HepG2 (cell line): ENCODE measurements at regions not wholly inside any gene's neighbourhood (a gene's known extent, or its start where the extent isn't known, plus 50 kb on each side); places are given as distances from the start of the nearest gene placed in this dataset.

Experiments
- ASH2L ChIP-seq: fragments of 300-600, 200-600 bp; sonication (generic); IDR thresholded peaks from 2 replicates; pipeline ENCODE4 v1.7.0; 2017; ENCODE audit warnings: low read depth, mild to moderate bottlenecking, moderate library complexity, mixed read lengths, low read length; ENCODE audit not compliant: insufficient read length
- CREM ChIP-seq, 2 experiments: sonication (generic) in 1 of 2; formaldehyde crosslinking in 1 of 2; IDR thresholded peaks; 2 replicates each; pipeline versions ENCODE4 v1.4.0 to v1.6.1; 2016 to 2020; ENCODE audit warnings: antibody characterized with exemption in 1 of 2, mild to moderate bottlenecking in 1 of 2, missing genetic modification reagents in 1 of 2
- HDAC2 ChIP-seq: sonication (generic); formaldehyde crosslinking; IDR thresholded peaks from 2 replicates; pipeline ENCODE4 v1.4.0; 2020; ENCODE audit warnings: missing genetic modification reagents
- HOXA3 ChIP-seq: sonication (generic); formaldehyde crosslinking; IDR thresholded peaks from 2 replicates; pipeline ENCODE4 v1.5.0; 2020; ENCODE audit warnings: missing genetic modification reagents
- MXI1 ChIP-seq: IDR thresholded peaks from 3 replicates; pipeline ENCODE4 v1.6.1; 2012; ENCODE audit warnings: low read depth, low read length, inconsistent platforms, borderline replicate concordance
- NFIC ChIP-seq: IDR thresholded peaks from 2 replicates; pipeline ENCODE4 v1.6.1; 2012; ENCODE audit warnings: mild to moderate bottlenecking, low read length, inconsistent platforms
- YY1 ChIP-seq: IDR thresholded peaks from 2 replicates; pipeline ENCODE4 v1.6.1; 2011; ENCODE audit warnings: low read length, low read depth, moderate library complexity, mild to moderate bottlenecking; ENCODE audit not compliant: insufficient read depth, insufficient replicate concordance
- ZNF274 ChIP-seq: sonication (generic); formaldehyde crosslinking; IDR thresholded peaks from 2 replicates; pipeline ENCODE4 v1.5.1; 2020; ENCODE audit warnings: mild to moderate bottlenecking, missing genetic modification reagents
- ZNF691 ChIP-seq: sonication (generic); formaldehyde crosslinking; IDR thresholded peaks from 2 replicates; pipeline ENCODE4 v1.4.0; 2020; ENCODE audit warnings: missing genetic modification reagents, low read depth, mild to moderate bottlenecking, borderline replicate concordance
- TF ChIP-seq, protein P1 (sequence below): sonication (generic); formaldehyde crosslinking; IDR thresholded peaks from 2 replicates; pipeline ENCODE4 v1.5.0; 2020; ENCODE audit warnings: mild to moderate bottlenecking, missing genetic modification reagents, moderate library complexity
- TF ChIP-seq, protein P2 (sequence below): sonication (generic); formaldehyde crosslinking; IDR thresholded peaks from 2 replicates; pipeline ENCODE4 v1.4.0; 2020; ENCODE audit warnings: missing genetic modification reagents

- TF ChIP-seq NFIC (no peak), HOXA3 (CRISPR knock-in tag) (no peak), ZNF274 (CRISPR knock-in tag) (no peak), MXI1 (no peak), HDAC2 (CRISPR knock-in tag) (no peak), CREM (IDR thresholded peaks at IDR 0.05) (no peak), CREM (CRISPR knock-in tag; IDR thresholded peaks at IDR 0.05) (no peak), YY1 (no peak), ASH2L (no peak), ZNF691 (CRISPR knock-in tag) (no peak)
- TF ChIP-seq, protein P1, sequence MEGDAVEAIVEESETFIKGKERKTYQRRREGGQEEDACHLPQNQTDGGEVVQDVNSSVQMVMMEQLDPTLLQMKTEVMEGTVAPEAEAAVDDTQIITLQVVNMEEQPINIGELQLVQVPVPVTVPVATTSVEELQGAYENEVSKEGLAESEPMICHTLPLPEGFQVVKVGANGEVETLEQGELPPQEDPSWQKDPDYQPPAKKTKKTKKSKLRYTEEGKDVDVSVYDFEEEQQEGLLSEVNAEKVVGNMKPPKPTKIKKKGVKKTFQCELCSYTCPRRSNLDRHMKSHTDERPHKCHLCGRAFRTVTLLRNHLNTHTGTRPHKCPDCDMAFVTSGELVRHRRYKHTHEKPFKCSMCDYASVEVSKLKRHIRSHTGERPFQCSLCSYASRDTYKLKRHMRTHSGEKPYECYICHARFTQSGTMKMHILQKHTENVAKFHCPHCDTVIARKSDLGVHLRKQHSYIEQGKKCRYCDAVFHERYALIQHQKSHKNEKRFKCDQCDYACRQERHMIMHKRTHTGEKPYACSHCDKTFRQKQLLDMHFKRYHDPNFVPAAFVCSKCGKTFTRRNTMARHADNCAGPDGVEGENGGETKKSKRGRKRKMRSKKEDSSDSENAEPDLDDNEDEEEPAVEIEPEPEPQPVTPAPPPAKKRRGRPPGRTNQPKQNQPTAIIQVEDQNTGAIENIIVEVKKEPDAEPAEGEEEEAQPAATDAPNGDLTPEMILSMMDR: no peak
- TF ChIP-seq, protein P2, sequence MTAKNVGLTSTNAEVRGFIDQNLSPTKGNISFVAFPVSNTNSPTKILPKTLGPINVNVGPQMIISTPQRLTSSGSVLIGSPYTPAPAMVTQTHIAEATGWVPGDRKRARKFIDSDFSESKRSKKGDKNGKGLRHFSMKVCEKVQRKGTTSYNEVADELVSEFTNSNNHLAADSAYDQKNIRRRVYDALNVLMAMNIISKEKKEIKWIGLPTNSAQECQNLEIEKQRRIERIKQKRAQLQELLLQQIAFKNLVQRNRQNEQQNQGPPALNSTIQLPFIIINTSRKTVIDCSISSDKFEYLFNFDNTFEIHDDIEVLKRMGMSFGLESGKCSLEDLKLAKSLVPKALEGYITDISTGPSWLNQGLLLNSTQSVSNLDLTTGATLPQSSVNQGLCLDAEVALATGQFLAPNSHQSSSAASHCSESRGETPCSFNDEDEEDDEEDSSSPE: no peak
These were observed 652.0 kb upstream of the CELF2 start for GRCh38 chr10:10365676-10366075.
